GM21717 (cell line): ENCODE measurements at regions not wholly inside any gene's neighbourhood (a gene's known extent, or its start where the extent isn't known, plus 50 kb on each side); places are given as distances from the start of the nearest gene placed in this dataset.
A peak's percentile ranks its signal among the peaks of the same experiment; 100 is the strongest.

Experiments
- ATAC-seq: cut with Tn5 transposase; IDR thresholded peaks from one replicate; pipeline ENCODE4 v1.9.1; 2021; ENCODE audit warnings: mild to moderate bottlenecking, moderate library complexity; ENCODE audit not compliant: unreplicated experiment

DNA sequence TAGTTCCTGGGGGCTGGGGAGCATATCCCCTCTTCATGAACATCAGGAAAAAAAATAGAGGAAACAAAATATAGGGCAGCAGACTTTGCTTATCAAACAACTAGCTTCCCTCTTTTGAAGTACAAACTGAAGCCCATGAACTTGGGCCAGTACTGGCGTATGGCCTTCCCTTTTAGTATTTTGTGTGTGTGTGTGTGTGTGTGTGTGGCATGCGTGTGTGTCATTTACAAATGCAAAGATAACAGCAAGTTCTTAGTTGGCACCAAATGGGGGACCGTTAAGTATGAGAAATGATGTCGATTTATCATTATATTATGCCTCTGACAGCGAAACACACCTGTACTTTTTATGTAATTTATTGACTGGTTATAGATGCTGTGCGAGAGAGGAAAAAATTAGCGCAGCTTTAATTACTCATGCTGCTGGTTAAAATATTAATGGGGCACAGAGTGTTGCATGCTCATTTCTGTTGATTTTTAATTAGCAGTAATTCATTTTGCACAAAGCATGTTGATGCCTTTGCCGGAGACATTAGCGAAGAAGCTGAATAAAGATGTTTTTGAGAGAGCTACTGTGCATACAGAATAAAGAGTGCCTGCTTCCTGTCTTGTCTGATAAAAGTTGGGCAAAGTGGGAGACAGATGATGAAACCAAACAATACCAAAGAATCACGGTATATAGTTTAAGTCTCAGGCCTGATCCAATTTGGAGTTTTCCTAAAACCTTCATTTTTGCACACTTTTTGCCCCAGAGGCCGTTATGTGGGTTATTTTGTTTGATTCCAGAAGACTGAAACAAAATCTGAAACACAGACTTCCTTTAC is 297.1 kb downstream of the SATB1 start:
- ATAC-seq, result no peak

GRCh38 chr3:18127174-18127858 is 297.8 kb downstream of the SATB1 start:
- ATAC-seq, result peak; percentile 96

DNA sequence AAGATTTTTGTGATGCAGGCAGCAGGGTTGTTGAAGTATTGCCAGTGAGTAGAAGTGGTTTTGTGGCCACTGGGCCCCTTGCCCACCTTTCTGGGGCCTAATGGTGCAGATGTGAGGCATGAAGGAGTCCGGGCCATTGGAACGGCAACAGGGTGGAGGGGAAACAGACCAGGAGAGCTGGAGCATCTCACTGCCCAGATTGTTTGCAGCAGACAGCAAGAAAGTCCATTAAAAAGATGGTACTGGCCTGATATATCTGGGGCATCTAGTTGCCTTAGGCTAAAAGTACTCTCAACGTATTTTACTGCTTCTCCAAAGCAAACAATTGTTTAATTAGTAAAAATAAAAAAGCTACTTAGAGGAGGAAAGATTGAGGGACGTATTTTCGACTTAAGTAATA is 298.4 kb downstream of the SATB1 start:
- ATAC-seq, result no peak

DNA sequence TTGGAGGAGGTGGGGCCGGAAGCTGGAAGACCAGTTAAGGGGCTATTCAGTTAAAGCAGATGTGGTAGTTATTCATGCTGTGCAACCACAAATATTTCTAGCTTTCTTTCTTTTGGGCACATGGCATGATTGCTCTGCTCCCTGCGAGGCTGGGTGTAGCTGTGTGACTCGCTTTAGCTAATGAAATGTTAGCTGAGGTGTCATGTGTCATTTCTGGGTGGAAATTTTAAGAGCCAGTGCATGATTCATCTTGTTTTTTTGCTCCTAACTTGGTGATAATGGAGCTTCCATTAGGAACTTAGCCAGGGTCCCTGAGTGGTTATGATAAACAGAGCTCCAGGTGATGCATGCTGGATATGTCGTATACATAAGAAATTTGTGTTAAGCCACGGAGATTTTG is 300.6 kb downstream of the SATB1 start:
- ATAC-seq, result no peak

GRCh38 chr3:18122264-18122663 is 302.9 kb downstream of the SATB1 start:
- ATAC-seq, result no peak

DNA sequence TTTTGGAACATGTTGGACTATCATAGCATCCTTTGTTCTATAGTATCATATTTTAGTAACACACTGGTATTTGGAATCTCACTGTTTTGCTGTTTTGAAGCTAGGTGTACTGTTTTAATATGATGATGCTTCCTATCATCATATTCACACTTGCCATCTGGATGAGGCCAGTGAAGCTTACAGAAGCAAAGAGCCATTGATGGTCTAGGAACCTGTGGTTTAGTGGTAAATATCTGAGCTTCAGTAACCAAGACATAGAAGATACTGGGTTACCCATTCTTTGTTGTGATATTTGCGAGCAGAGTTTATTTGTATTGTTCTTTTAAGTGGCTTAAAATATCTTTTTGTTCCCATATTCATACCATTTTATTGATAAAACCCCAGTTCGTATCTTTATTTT is 304.1 kb downstream of the SATB1 start:
- ATAC-seq, result no peak

GRCh38 chr3:18119866-18120265 is 305.3 kb downstream of the SATB1 start:
- ATAC-seq, result no peak

DNA sequence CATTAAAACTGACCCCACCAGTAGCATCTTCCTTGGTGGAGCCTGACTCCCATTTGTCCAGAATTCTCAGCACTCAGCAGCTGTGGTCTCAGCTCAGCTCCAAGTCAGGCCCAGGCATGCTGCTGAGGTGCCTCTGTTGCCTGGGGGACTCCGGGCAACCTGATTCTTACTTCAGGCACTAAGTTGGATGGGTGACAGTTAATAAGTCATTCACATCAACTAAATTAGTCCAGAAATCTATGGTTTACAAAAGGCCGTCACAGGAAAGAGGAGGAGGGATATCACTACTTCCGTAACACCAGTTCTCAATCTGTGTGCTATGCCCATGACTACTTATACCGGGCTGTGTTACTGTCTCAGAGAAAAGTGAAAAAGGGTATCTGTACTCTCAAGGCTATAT is 310.2 kb downstream of the SATB1 start:
- no peak for ATAC-seq

DNA sequence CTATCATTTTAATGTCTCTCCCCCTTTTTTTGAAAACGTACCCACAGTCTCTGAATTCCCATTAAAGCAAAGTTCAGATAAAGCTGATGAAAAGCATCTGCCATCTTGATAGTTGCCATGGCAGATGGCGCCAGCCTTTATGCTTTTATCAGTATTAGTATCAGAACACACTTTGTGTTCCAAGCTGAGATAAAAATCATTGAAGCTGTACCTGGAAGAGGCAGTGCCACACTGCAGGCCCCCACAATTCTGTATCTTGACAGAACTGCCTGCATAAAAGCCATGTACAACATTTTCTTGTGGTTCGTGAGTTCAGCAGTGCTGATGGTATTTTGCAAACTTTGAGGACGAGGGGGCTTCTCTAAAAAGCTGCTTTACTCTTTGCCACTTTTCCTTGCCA is 311.7 kb downstream of the SATB1 start:
- no peak for ATAC-seq

- ATAC-seq, result no peak
These were observed 312.3 kb downstream of the SATB1 start for GRCh38 chr3:18112674-18113375.

GRCh38 chr3:18111796-18112232 is 313.3 kb downstream of the SATB1 start:
- peak; percentile 97 for ATAC-seq

DNA sequence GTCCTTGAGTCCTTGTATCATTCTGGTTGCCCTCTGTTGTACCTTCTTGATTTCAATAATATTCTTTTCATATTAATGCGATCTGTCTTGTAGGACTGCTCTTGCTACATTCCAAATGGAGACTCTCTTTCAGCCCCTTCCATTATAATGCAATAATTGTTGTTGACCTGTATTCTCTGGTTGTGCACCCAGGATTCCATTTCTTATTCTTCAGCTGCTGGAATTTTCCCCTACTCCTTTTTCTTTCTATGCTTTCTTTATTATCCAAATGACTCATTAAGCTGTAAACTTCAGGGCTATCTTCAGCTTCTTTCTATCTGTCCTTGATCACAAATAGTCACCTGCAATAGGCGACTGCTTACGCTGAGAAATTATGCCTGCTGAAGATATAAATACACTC is 321.5 kb downstream of the SATB1 start:
- no peak for ATAC-seq

- ATAC-seq, result no peak
These were observed 325.0 kb downstream of the SATB1 start for GRCh38 chr3:18100121-18100520.

- ATAC-seq, result no peak
These were observed 325.5 kb downstream of the SATB1 start for GRCh38 chr3:18099611-18100010.

GRCh38 chr3:18098960-18099587 is 326.1 kb downstream of the SATB1 start:
- no peak for ATAC-seq

- no peak for ATAC-seq
These were observed 327.1 kb downstream of the SATB1 start for GRCh38 chr3:18097989-18098388.

DNA sequence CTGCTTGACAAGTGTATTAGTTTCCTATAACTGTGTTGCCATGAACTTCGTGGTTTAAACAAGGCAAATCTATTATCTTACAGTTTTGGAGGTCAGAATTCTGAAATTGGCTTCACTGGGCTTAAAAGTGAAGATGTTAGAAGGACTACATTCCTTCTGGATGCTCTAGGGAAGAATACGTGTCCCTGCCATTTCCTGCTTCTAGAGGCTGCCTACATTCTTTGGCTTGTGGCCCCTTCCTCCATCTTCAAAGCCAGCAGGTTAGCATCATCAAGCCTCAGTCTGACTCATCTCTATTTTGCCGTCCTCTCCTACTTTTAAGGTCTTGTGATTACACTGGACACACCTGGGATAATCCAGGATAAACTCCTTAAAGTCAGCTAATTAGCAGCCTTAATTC is 327.7 kb downstream of the SATB1 start:
- ATAC-seq, result no peak

DNA sequence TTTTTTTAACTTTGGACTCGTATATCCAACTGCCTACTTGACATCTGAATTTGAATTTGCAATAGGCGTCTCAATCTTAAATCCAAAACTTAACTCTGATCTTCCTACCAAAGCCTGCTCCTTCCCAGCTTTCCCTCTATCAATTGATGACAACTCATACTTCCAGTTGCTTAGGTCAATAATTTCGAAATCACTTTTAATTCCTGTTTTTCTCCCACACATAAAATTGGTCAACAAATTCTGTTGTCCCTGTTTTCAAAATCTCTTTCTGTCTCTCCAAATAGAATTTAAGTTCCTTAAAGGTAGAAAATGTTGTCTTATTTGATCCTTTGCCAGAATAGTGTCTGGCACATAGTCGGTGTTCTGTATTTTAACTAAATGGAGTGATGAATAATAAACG is 332.4 kb downstream of the SATB1 start:
- ATAC-seq, result no peak

GRCh38 chr3:18090377-18090776 is 334.8 kb downstream of the SATB1 start:
- ATAC-seq, result no peak

- no peak for ATAC-seq
These were observed 337.2 kb downstream of the SATB1 start for GRCh38 chr3:18087988-18088387.

DNA sequence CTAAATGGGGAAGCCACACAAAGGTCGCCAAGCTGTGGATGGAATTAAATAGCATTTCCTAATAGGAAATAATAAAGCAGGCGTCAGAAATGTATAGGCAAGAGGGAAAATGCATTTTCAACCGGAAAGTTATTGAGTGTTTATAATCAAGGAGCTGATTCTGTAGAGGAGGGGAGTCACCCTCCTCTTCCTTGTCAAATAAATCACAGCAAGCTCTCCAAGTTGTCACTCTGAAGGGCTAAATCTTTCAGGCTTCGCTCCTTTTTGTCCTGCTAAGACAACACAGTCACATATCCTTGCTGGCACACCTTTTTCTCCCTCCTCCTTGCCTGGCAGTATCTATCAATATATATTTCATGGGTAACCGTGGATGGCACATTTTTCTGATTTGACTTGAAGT is 338.4 kb downstream of the SATB1 start:
- ATAC-seq, result no peak
